Fibroblast of skin of back (primary cell): ENCODE measurements at regions not wholly inside any gene's neighbourhood (a gene's known extent, or its start where the extent isn't known, plus 50 kb on each side); places are given as distances from the start of the nearest gene placed in this dataset.

ENCODE experiments used
- DNase-seq: peaks from one replicate; pipeline ENCODE4 v3.0.0-alpha.2; 2013

- no peak for DNase-seq
Observed at GRCh38 chr5:68757626-68758212, 336.1 kb upstream of the SLC30A5 start.

DNA sequence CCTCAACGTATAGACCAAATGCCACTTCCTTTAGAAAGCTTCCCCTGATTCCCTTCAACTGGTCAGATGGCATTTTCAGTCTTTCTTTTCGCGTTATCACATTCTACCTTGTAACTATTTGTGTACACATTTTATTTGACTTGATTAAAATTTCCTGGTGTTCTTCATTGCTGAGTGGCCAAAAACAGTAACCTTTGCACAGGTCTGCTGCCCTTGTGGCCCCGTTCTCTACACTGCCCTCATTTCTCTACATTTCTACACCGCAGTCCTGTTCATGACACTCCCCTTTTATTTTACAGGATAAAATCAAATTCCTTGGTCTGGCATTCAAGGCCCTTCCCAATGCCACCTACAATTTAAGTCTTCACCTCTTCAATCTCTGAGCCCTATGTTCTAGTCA, 334.2 kb upstream of the SLC30A5 start:
- DNase-seq, result no peak

- no peak for DNase-seq
Observed at GRCh38 chr5:68762201-68762600, 331.6 kb upstream of the SLC30A5 start.

DNA sequence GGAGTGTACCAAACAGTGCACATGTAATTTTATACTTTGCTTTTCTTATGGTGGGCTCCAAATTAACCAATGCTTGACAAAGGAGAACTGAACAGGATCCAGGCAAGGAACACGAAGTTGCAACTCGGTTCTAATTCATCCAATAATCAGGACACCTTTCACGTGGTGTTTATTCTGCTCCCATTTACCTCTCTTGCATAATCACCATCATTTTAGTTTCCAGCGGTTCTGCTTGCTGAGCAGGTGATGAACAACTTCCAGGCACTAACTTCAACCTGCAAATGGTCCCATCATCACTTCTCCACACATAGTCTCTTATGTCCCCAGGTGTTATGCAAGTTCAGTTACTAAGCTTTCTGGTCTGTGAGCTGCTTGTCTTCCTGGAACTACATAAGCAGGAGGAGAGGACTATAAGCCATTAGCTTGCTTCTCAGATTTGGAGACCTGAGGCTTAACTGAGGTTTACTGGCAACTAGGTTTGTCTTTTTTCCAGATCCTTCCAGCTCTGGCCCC, 326.8 kb upstream of the SLC30A5 start:
- DNase-seq, result no peak

- DNase-seq, result no peak
Observed at GRCh38 chr5:68770551-68770950, 323.3 kb upstream of the SLC30A5 start.

- no peak for DNase-seq
Observed at GRCh38 chr5:68771221-68771620, 322.6 kb upstream of the SLC30A5 start.

- no peak for DNase-seq
Observed at GRCh38 chr5:68771732-68772131, 322.1 kb upstream of the SLC30A5 start.

- DNase-seq, result no peak
Observed at GRCh38 chr5:68776381-68776780, 317.4 kb upstream of the SLC30A5 start.

DNA sequence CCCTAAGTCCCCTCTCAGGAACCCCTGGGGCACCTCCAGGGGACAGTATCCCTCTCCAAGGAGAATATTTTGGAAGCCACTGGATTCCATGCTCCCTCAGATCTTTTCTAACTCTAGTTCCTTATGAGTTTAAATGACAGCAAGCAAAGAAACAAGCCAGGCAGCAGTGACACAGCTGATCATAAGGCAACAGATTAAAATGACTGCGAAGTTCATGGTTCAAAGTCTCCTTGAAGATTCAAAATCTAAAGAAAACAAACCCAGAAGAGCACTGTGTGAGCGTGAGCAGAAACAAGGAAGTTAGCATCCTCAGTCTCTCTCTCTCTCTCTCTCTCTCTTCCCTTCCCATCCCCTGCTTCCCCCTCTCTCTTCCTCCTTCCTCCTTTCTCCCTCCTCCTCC, 316.7 kb upstream of the SLC30A5 start:
- DNase-seq, result no peak

- no peak for DNase-seq
Observed at GRCh38 chr5:68778484-68778883, 315.3 kb upstream of the SLC30A5 start.

GRCh38 chr5:68780299-68780955, 313.4 kb upstream of the SLC30A5 start:
- DNase-seq, result no peak

GRCh38 chr5:68793074-68793473, 300.7 kb upstream of the SLC30A5 start:
- no peak for DNase-seq

DNA sequence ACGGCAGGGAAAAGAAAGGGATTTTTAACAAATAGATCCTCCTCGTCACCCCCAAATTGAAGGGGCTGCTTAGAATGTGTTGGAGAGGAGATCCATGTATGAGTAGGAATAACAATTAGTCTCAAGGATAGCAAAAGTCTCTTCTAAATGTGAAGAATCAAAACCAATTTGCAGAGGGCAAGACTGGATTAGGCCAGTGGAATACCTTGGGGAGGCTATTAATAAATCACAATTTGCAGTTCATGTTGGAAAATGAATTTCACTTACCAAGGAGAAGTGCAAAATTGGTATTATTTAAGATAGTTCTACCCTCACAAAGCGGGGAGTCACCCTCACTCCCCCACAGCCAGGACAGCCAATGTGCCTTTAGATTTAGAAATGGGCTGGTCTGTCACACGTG, 299.8 kb upstream of the SLC30A5 start:
- no peak for DNase-seq

DNA sequence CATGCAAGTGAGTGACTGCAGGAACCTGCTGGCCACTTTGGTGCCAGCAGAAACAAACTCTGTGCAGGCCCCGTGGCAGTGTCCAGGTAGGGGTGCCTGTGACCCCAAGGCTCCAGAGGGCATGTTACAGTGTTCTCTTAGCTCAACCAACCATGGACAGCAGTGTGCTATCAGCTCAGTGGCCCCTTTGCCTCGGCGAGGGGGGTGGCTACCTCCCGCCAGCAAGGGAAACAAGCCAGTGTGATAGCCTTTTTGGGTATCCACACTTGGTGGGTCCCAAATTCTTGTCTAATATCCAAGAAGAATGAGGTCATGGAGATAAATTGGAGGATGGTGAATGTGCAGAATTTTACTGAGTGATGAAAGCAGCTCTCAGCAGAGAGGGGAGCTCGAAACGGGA, 298.6 kb upstream of the SLC30A5 start:
- DNase-seq, result no peak

- peak; percentile 77 for DNase-seq
Observed at GRCh38 chr5:68798877-68799843, 294.7 kb upstream of the SLC30A5 start.

DNA sequence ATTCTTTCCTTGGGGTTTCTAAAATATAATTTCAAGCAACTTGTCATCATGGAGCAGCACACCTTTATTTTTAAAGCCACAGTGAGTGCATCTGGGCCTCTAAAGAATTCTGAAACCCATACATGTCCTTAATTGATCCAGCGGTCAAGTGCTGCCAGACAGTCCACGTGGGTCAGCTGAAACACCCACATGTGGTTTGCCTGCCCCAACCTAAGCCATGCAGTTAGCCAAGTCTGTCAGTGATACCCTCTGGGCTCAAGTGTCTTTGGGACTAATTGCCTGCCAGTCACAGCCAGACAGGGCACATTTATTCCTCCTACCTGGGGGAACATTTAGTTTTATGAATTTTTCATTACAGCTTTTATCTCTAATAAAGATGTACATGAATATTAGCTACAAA, 291.4 kb upstream of the SLC30A5 start:
- no peak for DNase-seq

GRCh38 chr5:68803881-68804319, 289.9 kb upstream of the SLC30A5 start:
- no peak for DNase-seq

DNA sequence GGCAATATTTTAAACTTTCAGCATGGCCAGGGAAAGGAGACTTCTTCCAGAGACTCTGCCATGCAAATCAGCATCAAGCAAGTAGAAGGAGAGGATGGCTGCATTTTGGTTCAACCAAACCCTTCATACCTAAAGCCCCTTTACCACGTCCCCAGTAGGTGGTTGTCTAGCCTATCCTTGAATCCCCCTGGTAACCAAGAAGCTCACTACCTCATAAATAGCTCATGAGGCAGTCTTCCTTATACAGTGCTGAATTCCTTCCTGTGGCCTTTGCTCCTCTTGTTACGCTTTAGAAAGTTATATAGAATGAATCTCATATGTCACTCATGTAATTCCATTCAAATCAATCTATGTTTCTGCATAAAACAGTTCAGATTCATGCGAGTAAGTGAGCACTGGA, 289.5 kb upstream of the SLC30A5 start:
- DNase-seq, result no peak

DNA sequence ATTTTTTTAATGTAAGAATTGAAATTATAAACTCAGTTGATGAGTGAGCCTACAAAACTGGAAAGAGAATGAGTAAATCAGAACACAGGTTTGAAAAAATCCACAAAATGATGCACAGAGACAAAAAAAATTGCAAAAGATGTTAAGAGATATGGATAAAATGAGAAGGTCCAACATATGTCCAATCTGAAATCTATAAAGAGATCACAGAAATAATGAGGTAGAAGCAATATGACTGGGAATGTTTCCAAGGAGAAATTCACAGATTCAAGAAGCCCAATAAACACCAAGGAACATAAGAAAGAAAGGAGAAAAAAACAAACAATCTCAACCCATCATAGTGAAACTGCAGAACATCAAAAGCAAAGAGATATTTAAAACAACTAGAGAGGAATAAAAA, 288.4 kb upstream of the SLC30A5 start:
- no peak for DNase-seq

DNA sequence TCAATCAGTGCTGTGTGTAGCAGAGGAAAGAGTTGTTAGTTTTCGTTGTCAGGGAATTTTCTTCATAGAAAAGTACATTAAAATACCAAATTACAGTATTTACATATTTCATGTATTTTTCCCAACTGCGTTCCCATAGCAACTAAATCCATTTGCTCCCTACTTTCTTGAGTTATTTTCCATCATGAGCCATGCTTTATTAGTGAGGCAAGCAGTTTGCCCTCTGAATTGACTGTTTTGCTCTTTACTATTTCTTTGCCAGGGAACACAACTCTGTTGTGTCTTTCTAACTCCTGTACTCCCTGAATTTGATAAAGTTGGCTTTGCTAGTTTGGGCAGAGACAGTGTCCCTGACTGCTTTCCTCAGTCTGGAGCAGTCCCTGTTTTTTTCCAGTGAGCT, 276.2 kb upstream of the SLC30A5 start:
- no peak for DNase-seq

GRCh38 chr5:68818057-68818695, 275.6 kb upstream of the SLC30A5 start:
- peak; percentile 13 for DNase-seq

GRCh38 chr5:68818870-68819269, 274.9 kb upstream of the SLC30A5 start:
- DNase-seq, result no peak

- DNase-seq, result no peak
Observed at GRCh38 chr5:68821056-68821455, 272.8 kb upstream of the SLC30A5 start.
